ENCODE measurements at regions not wholly inside any gene's neighbourhood (a gene's known extent, or its start where the extent isn't known, plus 50 kb on each side); places are given as distances from the start of the nearest gene placed in this dataset.

GRCh38 chr1:8112611-8113261 lies 86.6 kb upstream of the ERRFI1 start:
- DNase-seq = no peak

DNA sequence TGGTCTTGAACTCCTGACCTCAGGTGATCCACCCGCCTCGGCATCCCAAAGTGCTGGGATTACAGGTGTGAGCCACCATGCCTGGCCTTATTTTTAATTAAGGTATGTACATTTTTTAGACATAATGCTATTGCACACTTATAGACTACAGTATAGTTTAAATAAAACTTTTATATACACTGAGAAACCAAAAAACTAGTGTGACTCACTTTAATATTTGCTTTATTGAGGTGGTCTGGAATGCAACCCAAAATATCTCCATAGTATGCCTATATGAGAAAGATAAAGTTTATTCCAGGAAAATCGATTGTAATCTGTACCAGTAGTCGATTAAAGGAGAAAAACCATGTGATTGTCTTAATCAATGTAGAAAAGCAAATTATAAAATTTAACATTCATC lies 85.5 kb upstream of the ERRFI1 start:
- no peak for DNase-seq

DNA sequence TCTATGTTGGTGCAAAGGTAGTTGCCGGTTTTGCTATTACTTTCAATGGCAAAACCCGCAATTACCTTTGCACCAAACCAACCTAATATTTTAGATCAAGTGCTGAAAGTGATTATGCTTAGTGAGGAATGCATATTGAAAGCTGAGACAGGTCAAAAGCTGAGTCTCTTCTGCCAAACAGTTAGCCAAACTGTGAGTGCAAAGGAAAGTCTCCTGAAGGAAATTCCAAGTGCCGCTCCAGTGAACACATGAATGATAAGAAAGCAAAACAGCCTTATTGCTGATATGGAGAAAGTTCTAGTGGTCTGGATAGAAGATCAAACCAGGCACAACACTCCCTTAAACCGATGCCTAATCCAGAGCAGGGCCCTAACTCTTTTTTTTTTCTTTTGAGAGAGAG lies 83.1 kb upstream of the ERRFI1 start:
- no peak for DNase-seq

GRCh38 chr1:8107897-8108296 lies 81.8 kb upstream of the ERRFI1 start:
- DNase-seq = no peak

GRCh38 chr1:8104278-8105236 lies 78.4 kb upstream of the ERRFI1 start:
- DNase-seq = no peak

DNA sequence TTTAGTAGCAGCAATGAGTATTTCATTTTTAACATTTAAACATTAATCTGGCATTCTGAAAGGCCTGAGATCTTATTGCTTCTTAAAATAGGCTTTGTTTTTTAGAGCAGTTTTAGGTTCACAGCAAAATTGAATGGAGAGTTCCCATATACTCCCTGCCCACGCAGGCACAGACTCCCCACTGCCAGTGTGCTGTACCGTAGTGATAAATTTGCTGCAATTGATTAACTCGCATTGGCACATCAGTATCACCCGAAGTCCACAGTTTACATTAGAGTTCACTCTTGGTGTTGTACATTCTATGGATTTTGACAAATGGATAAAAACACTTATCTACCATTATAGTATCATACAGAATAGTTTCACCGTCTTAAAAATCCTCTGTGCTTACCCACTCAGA lies 71.8 kb upstream of the ERRFI1 start:
- DNase-seq = no peak

- DNase-seq = peak; percentile 23
Observed at GRCh38 chr1:8097077-8097799, 71.1 kb upstream of the ERRFI1 start.

- DNase-seq = no peak
Observed at GRCh38 chr1:8096105-8097011, 70.2 kb upstream of the ERRFI1 start.

GRCh38 chr1:8095584-8095983 lies 69.5 kb upstream of the ERRFI1 start:
- no peak for DNase-seq

GRCh38 chr1:8094481-8095241 lies 68.6 kb upstream of the ERRFI1 start:
- DNase-seq = no peak

- DNase-seq = no peak
Observed at GRCh38 chr1:8093221-8093980, 67.3 kb upstream of the ERRFI1 start.

DNA sequence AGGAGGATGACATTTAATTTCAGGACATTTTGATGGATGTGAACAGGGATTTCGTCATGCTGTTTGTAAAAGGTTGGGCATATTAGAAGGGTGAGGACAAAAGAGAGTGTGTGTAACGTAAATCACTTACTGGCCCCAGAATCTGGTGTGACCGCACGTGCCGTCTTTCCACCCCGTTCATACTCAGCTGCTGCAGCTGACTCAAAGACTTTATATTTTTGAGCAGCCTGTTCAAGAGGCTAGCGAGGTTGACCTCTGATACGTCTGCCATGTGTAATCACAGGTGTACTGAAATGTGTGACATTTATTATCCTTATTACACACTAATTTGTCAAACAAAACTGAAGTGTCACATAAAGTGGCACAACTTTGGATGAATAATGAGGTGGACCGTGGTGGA lies 66.5 kb upstream of the ERRFI1 start:
- DNase-seq = no peak

DNA sequence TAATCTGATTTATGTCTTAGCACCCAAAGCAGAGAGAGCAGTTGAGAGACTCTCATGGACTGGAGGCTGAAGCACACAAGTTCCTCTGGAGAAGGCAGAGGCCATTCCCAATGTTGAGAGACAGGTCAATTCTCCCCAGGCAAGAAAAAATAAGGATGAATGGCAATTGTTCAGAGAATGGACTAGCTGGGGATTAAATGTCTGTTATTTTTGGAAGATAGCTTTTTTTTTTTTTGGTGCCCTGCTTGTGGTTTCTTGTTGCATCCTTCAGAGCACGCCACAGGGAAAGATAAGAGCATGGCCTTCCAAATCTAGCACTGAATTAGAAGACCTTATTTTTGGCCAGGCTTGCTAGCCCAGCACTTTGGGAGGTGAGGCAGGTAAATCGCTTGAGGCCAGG lies 65.6 kb upstream of the ERRFI1 start:
- DNase-seq = no peak

- DNase-seq = no peak
Observed at GRCh38 chr1:8090241-8090702, 64.2 kb upstream of the ERRFI1 start.

- DNase-seq = no peak
Observed at GRCh38 chr1:8089535-8090228, 63.6 kb upstream of the ERRFI1 start.

DNA sequence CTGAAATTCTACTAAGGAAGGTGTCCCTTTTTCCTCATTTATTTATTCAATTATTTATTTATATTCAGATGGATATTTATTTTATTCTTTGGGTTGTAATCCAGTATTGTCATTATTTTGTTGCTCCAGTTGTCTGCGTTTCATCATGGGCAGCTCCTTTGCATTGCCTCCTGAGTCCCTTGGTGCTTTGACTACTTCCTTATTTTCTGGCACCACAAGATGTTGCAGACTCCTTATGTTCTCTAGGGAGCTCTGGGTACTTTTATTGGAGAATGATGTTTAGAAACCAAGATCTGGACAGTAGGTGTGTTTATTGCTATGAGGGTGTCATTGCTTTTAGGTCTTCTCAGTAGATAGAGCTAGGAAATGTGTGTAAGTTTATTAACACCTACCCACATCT lies 59.9 kb upstream of the ERRFI1 start:
- DNase-seq = no peak

- DNase-seq = no peak
Observed at GRCh38 chr1:8084913-8085312, 58.8 kb upstream of the ERRFI1 start.

DNA sequence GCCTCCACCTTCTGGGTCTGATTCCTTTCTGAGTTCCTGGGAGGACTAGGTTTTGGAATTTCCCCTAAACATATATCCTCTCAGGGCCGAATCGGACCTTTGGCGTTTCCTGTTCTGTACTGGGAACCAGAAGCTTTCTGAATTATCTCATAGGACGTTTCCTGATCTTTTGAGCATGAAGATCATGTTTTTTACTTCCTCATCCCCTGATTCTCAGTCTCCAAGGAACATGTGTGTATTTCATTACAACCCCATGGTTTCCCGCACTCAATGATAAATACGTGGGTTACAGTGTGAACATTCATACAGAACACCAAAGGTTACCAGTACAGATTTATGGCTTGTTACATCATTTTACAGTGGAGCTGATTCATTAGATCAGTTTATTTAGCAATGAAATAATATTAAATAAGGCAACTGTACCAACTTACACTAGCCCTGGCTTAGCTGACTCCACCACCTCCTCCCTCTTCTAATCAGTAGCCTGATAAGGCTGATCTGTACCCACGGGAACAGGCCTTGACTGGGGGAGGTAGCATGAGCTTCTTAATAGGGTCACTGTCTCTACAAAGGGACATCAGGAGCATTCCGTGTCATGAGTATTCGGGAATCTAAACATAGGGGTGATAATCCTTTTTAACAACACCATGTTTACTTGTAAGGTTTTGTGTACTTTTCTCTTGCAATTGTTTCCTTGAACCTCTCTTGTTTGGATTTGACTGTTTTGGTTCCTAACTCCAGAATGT lies 57.8 kb upstream of the ERRFI1 start:
- no peak for DNase-seq

DNA sequence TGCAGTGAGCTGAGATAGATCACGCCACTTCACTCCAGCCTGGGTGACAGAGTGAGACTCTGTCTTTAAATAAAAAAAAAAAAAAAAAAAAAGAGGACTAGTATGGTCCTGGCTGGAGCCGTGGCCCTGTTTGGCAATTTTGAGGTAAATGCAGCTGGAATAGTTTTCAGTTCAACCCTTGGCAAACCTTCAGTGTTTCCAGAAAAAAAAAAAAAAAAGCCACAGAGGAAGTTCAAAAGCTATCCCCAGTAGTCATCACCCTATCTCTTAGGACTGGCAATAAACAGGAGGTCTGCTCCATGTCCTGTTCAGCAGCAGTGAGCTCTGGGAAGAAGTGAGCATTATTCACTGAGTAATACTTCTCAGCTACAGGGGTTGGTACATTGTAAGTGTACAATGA lies 56.8 kb upstream of the ERRFI1 start:
- no peak for DNase-seq
